IMR-90 (cell line): ENCODE measurements at regions not wholly inside any gene's neighbourhood (a gene's known extent, or its start where the extent isn't known, plus 50 kb on each side); places are given as distances from the start of the nearest gene placed in this dataset.
"Not testable (repeated sequence)": the region's sequence is repeated elsewhere in the genome, so short reads cannot be mapped to it uniquely, and the experiment has no call there.

Experiments used
- ATAC-seq: fragments of 200-7000 bp; cut with Tn5 transposase; 2 replicates; pipeline ENCODE4 v1.9.1; 2020; ENCODE audit warnings: low read depth, mild to moderate bottlenecking, moderate library complexity
- BruUV-seq: library from RNA; stranded (reverse); fragments of 400-500 nt; replicated peaks from 2 replicates; lab custom pipeline; 2021; lab: Mats Ljungman, UMichigan
- CTCF ChIA-PET: fragments of 300-600 bp; formaldehyde crosslinking; extraction: SDS; loops from one replicate; lab custom pipeline; 2021; ENCODE audit warnings: antibody characterized with exemption; lab: Yijun Ruan, JAX
- POLR2A ChIA-PET: fragments of 300-600 bp; sonication (Branson Sonifier 250); formaldehyde crosslinking; loops from one replicate; lab custom pipeline; 2022; ENCODE audit warnings: antibody characterized with exemption; ENCODE audit not compliant: unreplicated experiment; lab: Charles Lee
- DNase-seq: peaks from one replicate; pipeline ENCODE4 v3.0.0; 2013
- H2AFZ ChIP-seq: replicated peaks from 2 replicates; pipeline ENCODE3; 2013; ENCODE audit warnings: low read length, mild to moderate bottlenecking; ENCODE audit not compliant: poor library complexity
- H2AK5ac ChIP-seq: 2 replicates; pipeline ENCODE4 v1.6.1; 2013; ENCODE audit warnings: low read depth, low read length, inconsistent platforms
- H2AK9ac ChIP-seq: replicated peaks from 2 replicates; pipeline ENCODE3; 2013; ENCODE audit warnings: mild to moderate bottlenecking, low read depth, low read length, moderate library complexity; ENCODE audit not compliant: poor library complexity
- H2BK120ac ChIP-seq: 2 replicates; pipeline ENCODE4 v1.6.1; 2013; ENCODE audit warnings: low read depth, low read length, inconsistent platforms
- H2BK15ac ChIP-seq: 3 replicates; pipeline ENCODE4 v1.6.1; 2013; ENCODE audit warnings: low read depth, low read length, inconsistent platforms
- H2BK20ac ChIP-seq: 2 replicates; pipeline ENCODE4 v1.6.1; 2013; ENCODE audit warnings: low read depth, mild to moderate bottlenecking, inconsistent platforms, low read length, moderate library complexity
- H2BK5ac ChIP-seq: 2 replicates; pipeline ENCODE4 v1.6.1; 2013; ENCODE audit warnings: mild to moderate bottlenecking, low read depth, low read length, inconsistent platforms; ENCODE audit not compliant: poor library complexity, severe bottlenecking
- H3K14ac ChIP-seq: replicated peaks from 2 replicates; pipeline ENCODE4 v1.6.1; 2013; ENCODE audit warnings: low read depth, low read length, inconsistent platforms
- H3K18ac ChIP-seq: 2 replicates; pipeline ENCODE4 v1.6.1; 2013; ENCODE audit warnings: low read depth, low read length, control low read depth
- H3K23ac ChIP-seq: 2 replicates; pipeline ENCODE4 v1.6.1; 2013; ENCODE audit warnings: low read depth, low read length, inconsistent platforms
- H3K27ac ChIP-seq: 2 replicates; pipeline ENCODE4 v1.5.1; 2013; ENCODE audit warnings: mild to moderate bottlenecking, control low read depth, low read length; ENCODE audit not compliant: insufficient read depth
- H3K27me3 ChIP-seq: 2 replicates; pipeline ENCODE4 v1.6.1; 2013; ENCODE audit warnings: low read length; ENCODE audit not compliant: control insufficient read depth, insufficient read depth
- H3K36me3 ChIP-seq: 2 replicates; pipeline ENCODE4 v1.6.1; 2013; ENCODE audit warnings: low read length, mixed read lengths; ENCODE audit not compliant: control insufficient read depth, insufficient read depth
- H3K4ac ChIP-seq: 2 replicates; pipeline ENCODE4 v1.6.1; 2013; ENCODE audit warnings: low read depth, low read length, inconsistent platforms
- H3K4me1 ChIP-seq: 2 replicates; pipeline ENCODE4 v1.6.1; 2013; ENCODE audit warnings: low read length, mixed read lengths; ENCODE audit not compliant: control insufficient read depth, insufficient read depth
- H3K4me2 ChIP-seq: 2 replicates; pipeline ENCODE4 v1.6.1; 2013; ENCODE audit warnings: low read depth, mild to moderate bottlenecking, control low read depth, low read length, moderate library complexity
- H3K4me3 ChIP-seq: 2 replicates; pipeline ENCODE4 v1.5.1; 2013; ENCODE audit warnings: low read depth, mild to moderate bottlenecking, control low read depth, low read length, moderate library complexity; ENCODE audit not compliant: insufficient read depth
- H3K56ac ChIP-seq: 2 replicates; pipeline ENCODE4 v1.6.1; 2013; ENCODE audit warnings: low read length, inconsistent platforms; ENCODE audit not compliant: insufficient read depth; ENCODE audit errors: extremely low read depth
- H3K79me1 ChIP-seq, 2 experiments: 2 replicates each; pipeline ENCODE4 v1.6.1; 2013; ENCODE audit warnings: low read length in 2 of 2, inconsistent platforms in 1 of 2, low read depth in 1 of 2
- H3K9ac ChIP-seq: 2 replicates; pipeline ENCODE4 v1.6.1; 2013; ENCODE audit warnings: low read depth, low read length, control low read depth
- H3K9me1 ChIP-seq: 2 replicates; pipeline ENCODE4 v1.6.1; 2013; ENCODE audit warnings: low read length, inconsistent platforms; ENCODE audit not compliant: insufficient read depth
- H3K9me3 ChIP-seq: 2 replicates; pipeline ENCODE4 v1.6.1; 2013; ENCODE audit warnings: low read length; ENCODE audit not compliant: control insufficient read depth, insufficient read depth
- H4K20me1 ChIP-seq: 2 replicates; pipeline ENCODE4 v1.6.1; 2013; ENCODE audit warnings: low read length, inconsistent platforms; ENCODE audit not compliant: insufficient read depth
- H4K5ac ChIP-seq: 2 replicates; pipeline ENCODE4 v1.6.1; 2013; ENCODE audit warnings: mild to moderate bottlenecking, low read depth, low read length, control low read depth
- H4K8ac ChIP-seq, 2 experiments: 2 replicates each; pipeline ENCODE4 v1.6.1; 2013; ENCODE audit warnings: low read depth in 2 of 2, low read length in 2 of 2, control low read depth in 1 of 2, inconsistent platforms in 1 of 2
- H4K91ac ChIP-seq: 2 replicates; pipeline ENCODE4 v1.6.1; 2013; ENCODE audit warnings: low read depth, low read length, inconsistent platforms; ENCODE audit not compliant: insufficient read depth
- WGBS, 2 experiments: methylation state at CpG; one replicate each; pipeline versions ENCODE4 v1.1.5 to v1.1.7; 2013; ENCODE audit warnings: missing lambda C conversion rate in 2 of 2; ENCODE audit not compliant: insufficient read length in 1 of 2; ENCODE audit errors: extremely low coverage in 2 of 2; 5-methylcytosine and 5-hydroxymethylcytosine counted together
- dilution Hi-C: fragments of 300-500 bp; cut with HindIII; formaldehyde crosslinking; loops from one replicate; pipeline ENCODE4 v1.14.3; 2018; ENCODE audit warnings: low sequenced_read_pairs; ENCODE audit not compliant: unreplicated experiment
- in situ Hi-C: fragments of 300-500 bp; cut with MboI; formaldehyde crosslinking; loops from 3 replicates; pipeline ENCODE4 v1.14.3; 2019; ENCODE audit warnings: low sequenced_read_pairs, inconsistent platforms, mixed read lengths
- intact Hi-C: fragments of 100-400 bp; cut with micrococcal nuclease; formaldehyde crosslinking; loops from 2 replicates; pipeline ENCODE4 v1.10.0; 2022

- H3K27me3 ChIP-seq, CTCF ChIA-PET, H2BK5ac ChIP-seq, H3K14ac ChIP-seq, H4K20me1 ChIP-seq, BruUV-seq, H3K36me3 ChIP-seq, H3K9ac ChIP-seq, H4K91ac ChIP-seq, H4K8ac ChIP-seq, H2AK9ac ChIP-seq, H4K5ac ChIP-seq, H3K9me1 ChIP-seq, H3K4me1 ChIP-seq, H2BK15ac ChIP-seq, H3K4me2 ChIP-seq, H3K27ac ChIP-seq, H2BK20ac ChIP-seq, H3K79me1 ChIP-seq, in situ Hi-C loops, dilution Hi-C loops, H3K4ac ChIP-seq, ATAC-seq, DNase-seq, H2AFZ ChIP-seq, H3K9me3 ChIP-seq, H3K18ac ChIP-seq, H2AK5ac ChIP-seq, H3K56ac ChIP-seq, H2BK120ac ChIP-seq, H3K23ac ChIP-seq, H3K4me3 ChIP-seq, POLR2A ChIA-PET, intact Hi-C loops: not testable (repeated sequence)
- no CpG with 5 or more reads among the region's 1 CpG for WGBS, 2 experiments
Measured at GRCh38 chr4:164262508-164262907, 491.4 kb upstream of the SMIM31 start.

DNA sequence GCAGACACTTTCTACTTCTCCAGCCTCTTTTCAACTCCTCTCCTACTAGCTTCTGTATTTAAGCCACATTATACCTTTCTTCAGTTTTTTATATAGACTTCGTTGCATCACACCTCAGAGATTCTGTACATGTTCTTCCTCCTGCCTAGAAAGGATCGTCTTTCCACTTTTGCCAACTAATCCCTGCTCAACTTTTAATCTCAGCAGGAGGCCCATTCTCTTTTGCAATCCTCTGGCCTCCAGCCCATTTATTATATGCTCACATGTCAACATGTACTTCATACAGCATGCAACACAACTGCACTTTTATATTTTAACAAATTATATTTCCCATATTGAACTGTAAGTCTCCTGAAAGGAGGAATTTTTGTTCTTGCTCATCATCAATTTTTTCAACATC is 476.5 kb upstream of the SMIM31 start:
- H3K27ac ChIP-seq, H3K9ac ChIP-seq, H3K4me2 ChIP-seq, H2BK5ac ChIP-seq, H3K14ac ChIP-seq, dilution Hi-C loops, H3K18ac ChIP-seq, ATAC-seq, H2AK5ac ChIP-seq, H3K27me3 ChIP-seq, DNase-seq, H4K91ac ChIP-seq, H2AFZ ChIP-seq, BruUV-seq, H3K79me1 ChIP-seq, H2AK9ac ChIP-seq, H3K36me3 ChIP-seq, H3K9me1 ChIP-seq, H2BK20ac ChIP-seq, H3K9me3 ChIP-seq, H4K8ac ChIP-seq, H3K4me1 ChIP-seq, intact Hi-C loops, in situ Hi-C loops, H3K23ac ChIP-seq, H2BK120ac ChIP-seq, H2BK15ac ChIP-seq, H4K5ac ChIP-seq, POLR2A ChIA-PET, H4K20me1 ChIP-seq, H3K4ac ChIP-seq, H3K56ac ChIP-seq, H3K4me3 ChIP-seq, CTCF ChIA-PET: not testable (repeated sequence)
- 0% methylated on average over 1 of the region's 2 CpGs; no CpG with 5 or more reads in 1 of the 2 experiments for WGBS, 2 experiments
